ENCODE measurements at regions not wholly inside any gene's neighbourhood (a gene's known extent, or its start where the extent isn't known, plus 50 kb on each side); places are given as distances from the start of the nearest gene placed in this dataset.

GRCh38 chr2:219820767-219821166, 193.3 kb downstream of the SLC4A3 start:
- intact Hi-C loops (cut with DNase I), result no loop called here
- ATAC-seq, result no peak
- no peak for DNase-seq (ENCODE audit: low spot score)

DNA sequence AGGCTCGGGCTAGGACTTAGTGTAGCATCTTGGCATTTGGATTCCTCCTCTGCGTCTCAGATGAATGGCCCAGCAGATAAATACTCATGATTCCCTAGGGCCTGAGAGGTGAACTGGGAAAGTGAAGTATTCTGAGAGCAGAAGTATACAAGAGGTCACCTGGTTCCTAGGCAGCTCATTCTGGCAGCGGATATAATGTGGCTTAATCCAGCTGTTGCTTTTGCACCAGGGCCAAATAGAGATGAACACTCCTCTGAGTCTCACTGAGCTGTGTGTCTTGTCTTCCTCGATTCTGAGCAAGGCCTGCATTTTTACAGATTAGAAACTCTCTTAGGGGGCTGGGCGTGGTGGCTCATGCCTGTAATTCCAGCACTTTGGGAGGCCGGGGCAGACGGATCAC, 196.1 kb downstream of the SLC4A3 start:
- ATAC-seq (peak; percentile 87), DNase-seq (ENCODE audit: low spot score) (no peak)
- intact Hi-C loops (cut with DNase I), result no loop called here

- DNase-seq (ENCODE audit: low spot score) (no peak), ATAC-seq (no peak)
- intact Hi-C loops (cut with DNase I), result no loop called here
These were observed 197.6 kb downstream of the SLC4A3 start for GRCh38 chr2:219824996-219825395.

DNA sequence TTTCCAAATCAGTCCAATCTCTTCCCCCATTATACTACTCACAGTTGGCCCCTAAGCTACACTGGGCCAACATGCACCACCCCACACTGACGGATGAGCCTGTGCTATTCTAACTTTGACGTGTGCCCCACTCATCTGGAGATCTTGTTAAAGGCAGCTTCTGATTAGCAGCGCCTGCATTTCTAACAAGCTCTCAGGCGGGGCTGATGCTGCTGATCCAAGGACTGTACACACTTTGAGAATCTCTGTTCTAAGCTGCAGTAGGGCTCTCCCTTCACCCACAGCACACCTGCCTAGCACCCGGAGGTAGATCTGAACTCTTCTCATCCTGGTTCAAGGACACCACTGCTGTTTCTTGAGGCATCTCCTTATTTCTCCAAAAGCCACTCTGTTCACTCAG, 200.7 kb downstream of the SLC4A3 start:
- intact Hi-C loops (cut with DNase I), result no loop called here
- no peak for ATAC-seq
- DNase-seq (ENCODE audit: low spot score), result no peak

DNA sequence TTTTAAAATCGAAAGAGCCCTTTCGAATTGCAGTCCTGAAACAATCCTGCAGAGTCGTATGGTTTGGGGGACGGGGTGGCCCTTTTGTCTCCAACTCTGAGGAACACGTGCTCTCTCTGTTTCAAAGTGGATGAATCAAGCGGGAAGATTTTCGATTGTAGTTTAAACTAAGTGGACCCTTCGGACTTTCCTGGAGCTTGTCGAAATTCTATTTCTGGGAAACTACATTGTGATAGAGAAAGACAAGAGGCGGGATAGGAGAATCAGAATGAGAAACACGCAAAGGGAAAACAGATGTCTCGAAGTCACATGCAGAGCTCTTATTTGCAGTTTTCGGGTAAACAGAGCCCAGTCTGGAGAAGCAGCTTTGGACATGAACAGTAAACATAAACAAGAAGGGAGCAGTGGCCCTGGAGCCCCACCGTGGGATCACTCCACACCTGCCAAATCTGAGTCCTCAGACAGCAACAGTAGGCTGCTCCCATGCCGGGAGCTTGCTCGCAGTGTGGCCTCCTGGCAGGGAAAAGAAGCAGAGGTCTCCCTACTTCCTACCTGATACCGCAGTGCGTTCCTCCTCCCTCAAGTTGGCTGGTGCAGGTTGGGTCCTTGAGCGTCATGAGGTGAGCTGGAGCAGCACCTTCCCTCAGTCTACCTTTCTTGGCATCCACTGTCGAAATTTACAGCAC, 202.4 kb downstream of the SLC4A3 start:
- intact Hi-C loops (cut with DNase I), result no loop called here
- no peak for DNase-seq (ENCODE audit: low spot score)
- no peak for ATAC-seq

- no peak for DNase-seq (ENCODE audit: low spot score)
- ATAC-seq, result no peak
- intact Hi-C loops (cut with DNase I), result no loop called here
These were observed 202.9 kb downstream of the SLC4A3 start for GRCh38 chr2:219830353-219830738.

GRCh38 chr2:219831957-219832356, 204.5 kb downstream of the SLC4A3 start:
- intact Hi-C loops (cut with DNase I), result no loop called here
- DNase-seq (ENCODE audit: low spot score) (no peak), ATAC-seq (no peak)

DNA sequence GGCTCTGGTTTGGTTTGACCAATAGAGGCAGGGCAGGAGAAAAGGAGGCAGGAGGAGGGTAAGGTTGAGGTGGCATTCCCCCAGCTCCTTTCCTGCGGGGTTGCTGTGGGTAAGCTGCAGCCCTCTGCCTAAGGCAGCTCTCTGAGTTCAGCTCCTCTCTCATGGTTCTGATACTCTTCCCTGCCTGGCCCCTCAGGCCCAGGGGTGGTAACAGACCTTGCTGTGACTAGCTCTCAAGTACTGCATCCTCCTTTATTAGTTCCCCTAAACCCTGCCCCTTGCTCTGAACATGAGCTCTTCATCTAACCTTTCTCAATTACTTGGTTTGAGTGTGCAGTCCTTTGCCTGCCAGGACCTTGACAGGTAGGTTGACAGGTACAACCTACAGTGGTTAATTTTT, 205.5 kb downstream of the SLC4A3 start:
- DNase-seq (ENCODE audit: low spot score), result no peak
- intact Hi-C loops (cut with DNase I), result no loop called here
- no peak for ATAC-seq

GRCh38 chr2:219835493-219835892, 208.1 kb downstream of the SLC4A3 start:
- no peak for ATAC-seq
- DNase-seq (ENCODE audit: low spot score), result no peak
- intact Hi-C loops (cut with DNase I), result no loop called here

GRCh38 chr2:219836647-219837177, 209.3 kb downstream of the SLC4A3 start:
- DNase-seq (ENCODE audit: low spot score), result no peak
- intact Hi-C loops (cut with DNase I), result no loop called here
- ATAC-seq, result no peak

GRCh38 chr2:219844401-219845091, 217.1 kb downstream of the SLC4A3 start:
- intact Hi-C loops (cut with DNase I), result no loop called here
- no peak for DNase-seq (ENCODE audit: low spot score)
- no peak for ATAC-seq

DNA sequence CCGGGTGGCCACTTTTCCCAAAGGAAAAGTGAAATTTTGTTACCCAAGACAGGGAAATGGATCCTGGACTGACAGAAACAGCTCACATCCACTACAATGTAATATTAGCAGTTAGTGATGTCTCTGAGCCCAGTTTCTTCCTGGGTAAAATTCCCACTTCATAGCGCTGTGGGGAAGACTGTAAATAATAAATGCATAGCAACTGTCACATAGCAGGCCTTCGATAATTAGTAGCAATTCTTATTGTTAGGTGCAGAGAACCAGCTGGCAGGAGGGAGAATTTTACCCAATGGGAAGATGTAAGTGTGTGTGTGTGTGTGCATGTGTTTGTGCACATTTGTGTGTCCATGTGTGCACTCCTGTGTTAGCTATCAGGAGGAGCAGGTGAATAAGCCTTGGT, 221.5 kb downstream of the SLC4A3 start:
- no peak for ATAC-seq
- intact Hi-C loops (cut with DNase I), result no loop called here
- no peak for DNase-seq (ENCODE audit: low spot score)

- DNase-seq (ENCODE audit: low spot score) (no peak), ATAC-seq (no peak)
- intact Hi-C loops (cut with DNase I), result no loop called here
These were observed 223.7 kb downstream of the SLC4A3 start for GRCh38 chr2:219851169-219851568.

- ATAC-seq, result peak; percentile 35
- no peak for DNase-seq (ENCODE audit: low spot score)
- intact Hi-C loops (cut with DNase I), result no loop called here
These were observed 224.5 kb downstream of the SLC4A3 start for GRCh38 chr2:219851801-219852481.

- intact Hi-C loops (cut with DNase I), result no loop called here
- DNase-seq (ENCODE audit: low spot score), result no peak
- ATAC-seq, result no peak
These were observed 225.2 kb downstream of the SLC4A3 start for GRCh38 chr2:219852626-219853025.

GRCh38 chr2:219856602-219857001, 229.2 kb downstream of the SLC4A3 start:
- ATAC-seq, result peak; percentile 48
- DNase-seq (ENCODE audit: low spot score), result no peak
- intact Hi-C loops (cut with DNase I), result loop anchor here (5.0 kb wide), 1 partner anchor 906 kb away; no protein-coding TSS in a partner anchor

DNA sequence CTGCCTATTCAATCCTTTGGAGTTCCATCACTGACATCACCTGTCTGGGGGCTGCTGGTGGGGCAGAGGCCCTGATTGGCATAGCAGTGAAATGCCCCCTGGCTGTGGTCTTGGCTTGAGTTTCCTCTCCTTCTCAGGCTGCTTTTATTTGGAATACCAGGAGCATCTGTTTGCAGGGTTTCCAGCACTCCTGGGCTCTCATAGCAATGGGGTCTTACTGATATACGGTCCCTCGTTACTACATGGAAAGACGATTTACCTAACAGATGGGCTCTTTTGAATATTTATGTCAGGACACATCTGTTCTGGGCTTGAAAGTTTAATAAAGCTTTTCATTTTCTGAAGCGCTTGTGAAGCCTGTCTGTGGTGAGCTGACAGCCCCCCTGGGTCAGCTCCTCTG, 230.3 kb downstream of the SLC4A3 start:
- ATAC-seq, result no peak
- no peak for DNase-seq (ENCODE audit: low spot score)
- intact Hi-C loops (cut with DNase I), result loop anchor here (5.0 kb wide), 1 partner anchor 905 kb away; no protein-coding TSS in a partner anchor

- intact Hi-C loops (cut with DNase I), result no loop called here
- ATAC-seq, result no peak
These were observed 233.9 kb downstream of the SLC4A3 start for GRCh38 chr2:219861307-219861706.

DNA sequence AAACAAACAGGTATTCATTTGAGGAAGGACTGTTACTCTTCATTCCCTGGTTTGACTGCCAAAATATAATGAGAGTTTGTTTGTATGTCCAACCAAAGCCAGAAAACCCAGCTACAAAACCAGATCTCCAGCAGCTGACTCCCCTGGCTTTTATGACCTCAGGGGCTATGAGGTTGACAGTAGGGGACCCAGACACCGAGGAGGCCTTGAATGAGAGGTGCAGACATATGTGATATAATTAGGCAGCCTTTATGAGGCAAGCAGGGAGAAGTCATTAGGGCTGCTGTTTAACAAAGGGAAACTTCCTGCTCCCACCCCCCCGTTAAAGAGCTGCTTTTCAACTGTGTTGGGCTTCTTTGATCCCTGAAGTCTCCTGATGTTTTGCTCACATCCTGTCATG, 236.7 kb downstream of the SLC4A3 start:
- intact Hi-C loops (cut with DNase I), result no loop called here
- DNase-seq (ENCODE audit: low spot score) (no peak), ATAC-seq (no peak)

More at GRCh38 chr2:219861307-219861706, 233.9 kb downstream of the SLC4A3 start:
- DNase-seq (ENCODE audit: low spot score), result no peak

DNA sequence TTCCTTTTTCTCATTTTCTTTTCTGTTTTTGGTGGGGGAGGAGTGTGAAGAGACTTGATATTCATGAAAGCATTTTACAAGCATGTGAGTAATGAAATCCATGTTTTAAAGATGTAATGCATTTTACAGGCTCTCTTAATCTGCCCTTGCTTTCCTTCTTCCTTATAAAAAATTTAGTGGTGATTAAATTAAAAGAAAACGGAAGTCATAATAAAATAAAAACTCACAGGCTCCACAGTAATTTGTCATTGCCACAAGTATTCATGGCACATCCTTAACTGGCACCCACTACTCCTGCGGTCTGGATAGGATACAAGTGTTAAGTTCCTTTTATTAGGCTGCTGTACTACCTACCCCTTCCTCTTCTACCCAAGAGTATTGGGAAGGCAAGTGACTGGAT, 241.2 kb downstream of the SLC4A3 start:
- intact Hi-C loops (cut with DNase I), result no loop called here
- no peak for ATAC-seq
- DNase-seq (ENCODE audit: low spot score), result no peak
